AG09309 (cell line): ENCODE measurements at regions not wholly inside any gene's neighbourhood (a gene's known extent, or its start where the extent isn't known, plus 50 kb on each side); places are given as distances from the start of the nearest gene placed in this dataset.

Experiments
- DNase-seq: peaks from one replicate; pipeline ENCODE4 v3.0.0-alpha.2; 2010; ENCODE audit warnings: low read depth
- H3K4me3 ChIP-seq: 2 replicates; pipeline ENCODE4 v1.5.1; 2011; ENCODE audit warnings: mild to moderate bottlenecking, low read depth, low read length, moderate library complexity; ENCODE audit not compliant: control insufficient read depth
- CTCF ChIP-seq: IDR thresholded peaks from 2 replicates; pipeline ENCODE4 v1.5.1; 2011; ENCODE audit warnings: mild to moderate bottlenecking, low read depth, low read length, inconsistent platforms; ENCODE audit not compliant: insufficient read depth, control insufficient read depth; ENCODE audit errors: missing control alignments

DNA sequence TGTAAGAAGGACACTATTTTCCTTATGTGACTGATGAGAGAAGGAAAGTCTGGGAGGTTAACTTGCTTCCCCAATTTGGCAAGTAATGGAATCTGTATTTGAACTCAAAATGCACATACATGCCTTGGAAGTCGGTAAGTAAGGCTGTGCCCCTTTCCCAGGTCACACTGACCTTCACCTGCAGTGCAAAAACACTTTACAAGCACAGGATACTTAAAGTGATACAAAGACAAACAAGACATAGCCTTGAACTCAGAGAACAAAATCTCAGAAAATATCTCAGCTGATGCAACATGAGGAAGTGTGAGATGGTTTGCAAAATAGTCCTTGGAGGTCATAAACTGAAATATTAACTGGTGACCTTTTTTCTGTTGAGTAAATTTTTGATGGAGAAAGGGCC lies 251.1 kb downstream of the RAB38 start:
- H3K4me3 ChIP-seq, result no peak overlapping the region
- no peak for TF ChIP-seq CTCF
- no peak for DNase-seq

DNA sequence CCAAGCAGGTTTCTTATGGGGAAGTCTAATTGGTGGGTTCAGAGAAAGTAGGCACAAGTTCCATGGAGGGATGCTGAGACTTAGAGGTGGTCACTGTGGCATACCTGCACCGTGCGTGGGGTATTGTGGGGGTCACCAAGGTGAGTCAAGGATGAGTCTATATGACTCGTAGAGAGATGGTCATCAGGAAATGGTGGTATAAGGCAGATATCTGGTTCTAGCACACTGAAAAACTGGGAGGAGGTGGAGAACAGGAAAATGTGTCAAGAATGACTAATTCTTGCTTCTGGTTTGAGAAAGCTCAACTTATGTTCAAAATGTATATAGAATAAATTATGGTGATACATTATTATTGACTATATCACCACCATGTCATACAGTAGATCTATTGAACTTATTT lies 258.1 kb downstream of the RAB38 start:
- H3K4me3 ChIP-seq, result no peak overlapping the region
- no peak for DNase-seq
- TF ChIP-seq CTCF, result no peak

DNA sequence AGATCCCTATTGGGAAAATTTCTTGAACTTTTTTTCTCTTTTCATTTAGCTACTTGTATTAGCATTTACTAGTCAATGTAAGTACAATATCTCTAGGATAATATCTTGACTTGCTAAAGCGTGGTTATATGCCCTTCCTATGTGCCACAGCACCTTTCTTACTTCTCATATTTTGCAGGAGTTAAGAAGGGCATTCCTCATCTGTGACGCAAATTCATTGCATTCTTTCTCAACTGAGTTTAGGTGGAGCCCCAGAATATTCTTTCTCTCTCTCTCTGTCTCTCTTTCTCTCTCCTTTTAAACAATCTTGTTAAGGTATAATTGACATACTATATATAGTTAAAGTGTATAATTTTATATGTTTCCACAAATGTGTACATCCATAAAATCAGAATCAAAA lies 266.1 kb downstream of the RAB38 start:
- TF ChIP-seq CTCF, result no peak
- DNase-seq, result no peak
- H3K4me3 ChIP-seq, result no peak overlapping the region

DNA sequence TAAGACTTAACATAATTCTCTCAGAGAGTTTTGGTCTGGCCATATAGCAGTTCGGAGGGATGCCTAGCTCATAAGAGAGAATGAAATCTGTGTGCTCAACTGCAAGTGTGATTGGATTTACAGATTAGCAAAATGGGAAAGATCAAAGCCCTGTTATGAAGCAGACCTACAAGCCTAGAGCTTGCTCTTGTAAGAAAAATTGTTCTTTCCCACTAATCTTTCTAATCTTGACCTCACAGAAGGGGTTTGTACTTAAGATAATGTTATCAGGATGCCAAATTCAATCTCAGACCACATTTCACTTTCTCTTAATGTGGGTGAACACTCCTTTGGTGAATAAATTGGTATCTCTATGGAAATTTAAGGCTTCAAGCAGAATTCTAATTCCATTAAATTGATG lies 267.2 kb downstream of the RAB38 start:
- no peak for TF ChIP-seq CTCF
- no peak for DNase-seq
- H3K4me3 ChIP-seq, result no peak overlapping the region

GRCh38 chr11:87903345-87903744 lies 271.9 kb downstream of the RAB38 start:
- H3K4me3 ChIP-seq, result no peak overlapping the region
- no peak for DNase-seq
- no peak for TF ChIP-seq CTCF

- DNase-seq, result no peak
- no peak for TF ChIP-seq CTCF
- no peak overlapping the region for H3K4me3 ChIP-seq
These were observed 273.9 kb downstream of the RAB38 start for GRCh38 chr11:87901341-87901740.

DNA sequence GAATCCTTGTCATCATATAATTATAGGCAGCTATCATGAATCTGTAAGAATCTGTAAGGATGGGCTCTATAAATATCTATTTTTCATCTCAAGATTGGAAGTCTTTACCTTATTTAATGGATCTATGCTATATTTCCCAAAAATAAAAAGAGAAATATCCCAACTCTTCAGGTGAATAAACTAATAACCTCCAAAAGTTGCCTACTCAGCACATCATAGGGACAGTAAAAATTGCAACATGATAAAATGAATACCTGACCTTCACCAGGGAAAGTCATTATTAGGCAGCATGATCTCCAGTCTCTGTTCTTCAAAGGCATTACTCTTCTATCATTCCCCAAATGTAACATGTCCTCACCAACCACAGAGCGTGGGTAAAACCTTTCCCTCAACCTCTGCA lies 277.3 kb downstream of the RAB38 start:
- TF ChIP-seq CTCF, result no peak
- H3K4me3 ChIP-seq, result no peak overlapping the region
- DNase-seq, result no peak
